GM12878 (cell line): ENCODE measurements at regions not wholly inside any gene's neighbourhood (a gene's known extent, or its start where the extent isn't known, plus 50 kb on each side); places are given as distances from the start of the nearest gene placed in this dataset.
"Not testable (repeated sequence)": the region's sequence is repeated elsewhere in the genome, so short reads cannot be mapped to it uniquely, and the experiment has no call there.

Source experiments
- ATAC-seq: fragments of 200-7000 bp; cut with Tn5 transposase; 3 replicates; pipeline ENCODE4 v1.9.1; 2020; ENCODE audit warnings: mild to moderate bottlenecking, moderate library complexity
- BruUV-seq: library from RNA; stranded (reverse); fragments of 400-500 nt; replicated peaks from 2 replicates; lab custom pipeline; 2021; lab: Mats Ljungman, UMichigan
- CTCF ChIA-PET: fragments of 300-600 bp; sonication (Branson Sonifier 250); formaldehyde crosslinking; extraction: SDS; loops from one replicate; lab custom pipeline; 2021; ENCODE audit warnings: inconsistent platforms; lab: Yijun Ruan, JAX
- POLR2A ChIA-PET: fragments of 350-600 bp; formaldehyde crosslinking; extraction: SDS; loops from one replicate; lab custom pipeline; 2021; ENCODE audit warnings: inconsistent platforms; lab: Charles Lee
- RAD21 ChIA-PET: fragments of 300-600 bp; sonication (Branson Sonifier 250); formaldehyde crosslinking; loops from one replicate; lab custom pipeline; 2023; ENCODE audit warnings: antibody characterized with exemption; ENCODE audit not compliant: unreplicated experiment; lab: Charles Lee
- SMC1A ChIA-PET: fragments of 300-600 bp; sonication (Branson Sonifier 250); formaldehyde crosslinking; loops from one replicate; lab custom pipeline; 2023; ENCODE audit not compliant: unreplicated experiment, uncharacterized antibody; lab: Charles Lee
- DNase-seq: peaks from one replicate; pipeline ENCODE4 v3.0.0-alpha.2; 2011; ENCODE audit warnings: low read depth, low spot score
- FAIRE-seq: peaks from 3 replicates; lab custom pipeline; 2011; peaks lifted over from hg19 to GRCh38; lab: Jason Lieb, UNC
- H2AFZ ChIP-seq: 2 replicates; pipeline ENCODE4 v1.6.0; 2011; ENCODE audit warnings: low read depth, low read length, control low read depth; ENCODE audit not compliant: control insufficient read depth
- H3K27ac ChIP-seq: 2 replicates; pipeline ENCODE4 v1.5.1; 2011; ENCODE audit warnings: control low read depth; ENCODE audit not compliant: control insufficient read depth, insufficient read depth
- H3K27me3 ChIP-seq, 2 experiments: replicated peaks in 1 of 2; 2 replicates each; pipeline versions ENCODE4 v1.6.0 to v1.6.1; 2011; ENCODE audit warnings: low read length in 1 of 2; ENCODE audit not compliant: control insufficient read depth in 2 of 2, insufficient read depth in 2 of 2
- H3K36me3 ChIP-seq, 2 experiments: 2 replicates each; pipeline ENCODE4 v1.5.1; 2011; ENCODE audit warnings: low read length in 1 of 2; ENCODE audit not compliant: control insufficient read depth in 2 of 2, insufficient read depth in 2 of 2
- H3K4me1 ChIP-seq: 2 replicates; pipeline ENCODE4 v1.6.1; 2011; ENCODE audit warnings: mild to moderate bottlenecking, low read length, moderate library complexity, mixed read lengths; ENCODE audit not compliant: control insufficient read depth, insufficient read depth
- H3K4me2 ChIP-seq: 2 replicates; pipeline ENCODE4 v1.6.0; 2011; ENCODE audit warnings: control low read depth; ENCODE audit not compliant: control insufficient read depth, insufficient read depth
- H3K4me3 ChIP-seq: fragments of 200-600 bp; sonication (generic); 2 replicates; pipeline ENCODE4 v1.5.1; 2016
- H3K79me2 ChIP-seq: 2 replicates; pipeline ENCODE4 v1.6.0; 2011; ENCODE audit warnings: low read length; ENCODE audit not compliant: control insufficient read depth, insufficient read depth
- H3K9ac ChIP-seq: 2 replicates; pipeline ENCODE4 v1.8.0; 2011; ENCODE audit warnings: low read length, control low read depth, mixed read lengths; ENCODE audit not compliant: control insufficient read depth, insufficient read depth
- H3K9me3 ChIP-seq: replicated peaks from 3 replicates; pipeline ENCODE4 v1.5.1; 2011; ENCODE audit warnings: mild to moderate bottlenecking, low read length; ENCODE audit not compliant: control insufficient read depth, insufficient read depth
- H4K20me1 ChIP-seq: 2 replicates; pipeline ENCODE4 v1.6.0; 2011; ENCODE audit not compliant: control insufficient read depth, insufficient read depth
- EED ChIP-seq: sonication (generic); IDR thresholded peaks from 2 replicates; pipeline ENCODE4 v1.6.1; 2016; ENCODE audit warnings: antibody characterized with exemption, low read depth
- IRF5 ChIP-seq: fragments of 450-650 bp; IDR thresholded peaks from 2 replicates; pipeline ENCODE4 v1.6.1; 2017; ENCODE audit warnings: borderline replicate concordance
- JUNB ChIP-seq: IDR thresholded peaks from 2 replicates; pipeline ENCODE4 v1.6.1; 2016; ENCODE audit warnings: antibody characterized with exemption, mild to moderate bottlenecking
- STAT3 ChIP-seq: IDR thresholded peaks from 2 replicates; pipeline ENCODE4 v1.6.1; 2011; ENCODE audit warnings: low read depth, low read length, improper control_type of control experiment
- YY1 ChIP-seq: IDR thresholded peaks from 2 replicates; pipeline ENCODE4 v1.6.1; 2011; ENCODE audit warnings: low read depth, mild to moderate bottlenecking, low read length
- WGBS: methylation state at CpG from one replicate; pipeline ENCODE4 v1.1.6; 2016; ENCODE audit warnings: low lambda C conversion rate; ENCODE audit not compliant: insufficient replicate concordance, insufficient coverage; ENCODE audit errors: missing lambda C conversion rate; 5-methylcytosine and 5-hydroxymethylcytosine counted together
- in situ Hi-C: fragments of 300-500 bp; cut with MboI; formaldehyde crosslinking; loops from 9 replicates; pipeline ENCODE4 v1.14.3; 2018; ENCODE audit warnings: mixed read lengths
- intact Hi-C: fragments of 100-400 bp; cut with micrococcal nuclease; formaldehyde crosslinking; loops from one replicate; pipeline ENCODE4 v1.14.2; 2022; ENCODE audit not compliant: unreplicated experiment
- TF ChIP-seq, protein P1 (sequence below): fragments of 450-650 bp; IDR thresholded peaks from 2 replicates; pipeline ENCODE4 v1.6.1; 2016; ENCODE audit warnings: mild to moderate bottlenecking, moderate library complexity, borderline replicate concordance

- TF ChIP-seq, protein P1, sequence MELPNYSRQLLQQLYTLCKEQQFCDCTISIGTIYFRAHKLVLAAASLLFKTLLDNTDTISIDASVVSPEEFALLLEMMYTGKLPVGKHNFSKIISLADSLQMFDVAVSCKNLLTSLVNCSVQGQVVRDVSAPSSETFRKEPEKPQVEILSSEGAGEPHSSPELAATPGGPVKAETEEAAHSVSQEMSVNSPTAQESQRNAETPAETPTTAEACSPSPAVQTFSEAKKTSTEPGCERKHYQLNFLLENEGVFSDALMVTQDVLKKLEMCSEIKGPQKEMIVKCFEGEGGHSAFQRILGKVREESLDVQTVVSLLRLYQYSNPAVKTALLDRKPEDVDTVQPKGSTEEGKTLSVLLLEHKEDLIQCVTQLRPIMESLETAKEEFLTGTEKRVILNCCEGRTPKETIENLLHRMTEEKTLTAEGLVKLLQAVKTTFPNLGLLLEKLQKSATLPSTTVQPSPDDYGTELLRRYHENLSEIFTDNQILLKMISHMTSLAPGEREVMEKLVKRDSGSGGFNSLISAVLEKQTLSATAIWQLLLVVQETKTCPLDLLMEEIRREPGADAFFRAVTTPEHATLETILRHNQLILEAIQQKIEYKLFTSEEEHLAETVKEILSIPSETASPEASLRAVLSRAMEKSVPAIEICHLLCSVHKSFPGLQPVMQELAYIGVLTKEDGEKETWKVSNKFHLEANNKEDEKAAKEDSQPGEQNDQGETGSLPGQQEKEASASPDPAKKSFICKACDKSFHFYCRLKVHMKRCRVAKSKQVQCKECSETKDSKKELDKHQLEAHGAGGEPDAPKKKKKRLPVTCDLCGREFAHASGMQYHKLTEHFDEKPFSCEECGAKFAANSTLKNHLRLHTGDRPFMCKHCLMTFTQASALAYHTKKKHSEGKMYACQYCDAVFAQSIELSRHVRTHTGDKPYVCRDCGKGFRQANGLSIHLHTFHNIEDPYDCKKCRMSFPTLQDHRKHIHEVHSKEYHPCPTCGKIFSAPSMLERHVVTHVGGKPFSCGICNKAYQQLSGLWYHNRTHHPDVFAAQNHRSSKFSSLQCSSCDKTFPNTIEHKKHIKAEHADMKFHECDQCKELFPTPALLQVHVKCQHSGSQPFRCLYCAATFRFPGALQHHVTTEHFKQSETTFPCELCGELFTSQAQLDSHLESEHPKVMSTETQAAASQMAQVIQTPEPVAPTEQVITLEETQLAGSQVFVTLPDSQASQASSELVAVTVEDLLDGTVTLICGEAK, result no peak
Observed at GRCh38 chr14:43297794-43298193, 1209.3 kb downstream of the FSCB start (continued).

DNA sequence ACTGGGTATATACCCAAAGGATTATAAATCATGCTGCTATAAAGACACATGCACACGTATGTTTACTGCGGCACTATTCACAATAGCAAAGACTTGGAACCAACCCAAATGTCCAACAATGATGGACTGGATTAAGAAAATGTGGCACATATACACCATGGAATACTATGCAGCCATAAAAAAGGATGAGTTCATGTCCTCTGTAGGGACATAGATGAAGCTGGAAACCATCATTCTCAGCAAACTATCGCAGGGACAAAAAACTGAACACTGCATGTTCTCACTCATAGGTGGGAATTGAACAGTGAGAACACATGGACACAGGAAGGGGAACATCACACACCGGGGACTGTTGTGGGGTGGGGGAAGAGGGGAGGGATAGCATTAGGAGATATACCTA, 1211.0 kb downstream of the FSCB start:
- ATAC-seq, intact Hi-C loops: not testable (repeated sequence)

DNA sequence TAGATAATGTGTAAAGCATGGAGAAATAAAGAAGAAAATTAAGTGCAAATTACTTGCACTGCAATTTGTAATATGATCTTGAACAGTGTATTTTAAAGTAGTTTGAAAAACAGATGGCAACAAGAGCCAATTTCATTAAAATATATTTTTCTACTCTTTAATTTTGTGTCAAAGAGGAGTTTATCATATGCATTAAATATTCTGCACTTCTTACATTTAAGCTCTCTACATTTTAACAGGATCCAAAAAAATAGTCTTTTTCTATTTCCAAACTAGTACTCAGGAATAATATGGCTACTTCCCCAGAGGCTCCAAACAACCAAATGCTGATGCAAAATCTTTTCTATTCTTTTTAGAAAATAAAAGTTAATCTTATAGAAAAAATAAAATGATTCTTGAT, 1221.5 kb downstream of the FSCB start:
- no peak overlapping the region for H3K4me3 ChIP-seq
- ChIA-PET SMC1A (no interaction called here), POLR2A (no interaction called here), CTCF (no interaction called here), RAD21 (no interaction called here)
- H3K4me2 ChIP-seq, result no peak overlapping the region
- in situ Hi-C loops (no loop called here), intact Hi-C loops (no loop called here)
- H3K27ac ChIP-seq, result no peak overlapping the region
- H3K36me3 ChIP-seq, result no peaks in the 10 kb centered on the region
- no TSS peak for BruUV-seq
- no peaks in the 10 kb centered on the region for H3K79me2 ChIP-seq
- no peak overlapping the region for H2AFZ ChIP-seq
- FAIRE-seq, result no peak
- H4K20me1 ChIP-seq, result no peaks in the 10 kb centered on the region
- no peak for DNase-seq
- no peaks in the 10 kb centered on the region for H3K27me3 ChIP-seq
- no peaks in the 10 kb centered on the region for H3K9me3 ChIP-seq
- H3K9ac ChIP-seq, result no peak overlapping the region
- ATAC-seq, result no peak
- H3K4me1 ChIP-seq, result no peaks in the 10 kb centered on the region
- TF ChIP-seq, protein P1, result no peak
- no peak for TF ChIP-seq EED
- no peak for TF ChIP-seq JUNB
- TF ChIP-seq IRF5, result no peak
- no peak for TF ChIP-seq YY1
- no peak for TF ChIP-seq STAT3

More for the DNA sequence above, 1211.0 kb downstream of the FSCB start:
- FAIRE-seq, H3K36me3 ChIP-seq, H3K27ac ChIP-seq, in situ Hi-C loops, H3K4me3 ChIP-seq, H2AFZ ChIP-seq, CTCF ChIA-PET, H3K4me2 ChIP-seq, H4K20me1 ChIP-seq, POLR2A ChIA-PET, SMC1A ChIA-PET, H3K4me1 ChIP-seq, DNase-seq, RAD21 ChIA-PET, H3K27me3 ChIP-seq, H3K79me2 ChIP-seq, H3K9ac ChIP-seq, H3K9me3 ChIP-seq, BruUV-seq: not testable (repeated sequence)
- WGBS, result 33% methylated on average over 2 of the region's 4 CpGs
